22Rv1 (cell line): ENCODE measurements at regions not wholly inside any gene's neighbourhood (a gene's known extent, or its start where the extent isn't known, plus 50 kb on each side); places are given as distances from the start of the nearest gene placed in this dataset.

ENCODE experiments used
- CTCF ChIP-seq: fragments of 450-650 bp; IDR thresholded peaks from 2 replicates; pipeline ENCODE4 v1.5.1; 2017; ENCODE audit warnings: mild to moderate bottlenecking
- ZFX ChIP-seq: fragments of 450-650 bp; IDR thresholded peaks from 2 replicates; pipeline ENCODE4 v1.6.1; 2017; ENCODE audit warnings: antibody characterized with exemption, borderline replicate concordance

DNA sequence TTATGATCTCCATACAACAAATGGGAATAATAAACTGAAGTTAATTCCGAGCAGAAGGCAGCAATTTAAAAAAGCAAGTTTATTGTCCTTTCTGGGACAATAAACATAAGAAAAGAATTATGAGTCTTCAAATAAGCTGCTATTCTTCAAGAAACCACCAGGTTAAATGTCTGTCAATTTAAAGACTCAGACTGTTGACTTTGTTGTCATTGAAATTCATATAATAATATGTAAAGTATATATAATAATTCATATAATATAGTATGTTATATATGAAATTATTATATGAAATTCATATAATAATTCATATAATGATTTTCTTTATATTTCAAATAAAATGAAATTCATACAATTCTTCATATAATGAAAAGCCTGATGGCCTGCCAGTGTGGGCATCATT, 497.5 kb upstream of the RGMB start:
- TF ChIP-seq CTCF (no peak), ZFX (no peak)
